ENCODE measurements at regions not wholly inside any gene's neighbourhood (a gene's known extent, or its start where the extent isn't known, plus 50 kb on each side); places are given as distances from the start of the nearest gene placed in this dataset.

GRCh38 chr1:157367091-157367739 is 185.1 kb downstream of the FCRL5 start:
- TF ChIP-seq CTCF (IDR thresholded peaks at IDR 0.05; ENCODE audit: low read depth, low read length), result no peak
- no peak for TF ChIP-seq EZH2phosphoT487 (IDR thresholded peaks at IDR 0.05; ENCODE audit: low read depth)

Data from OCI-LY3 (cell line).